ENCODE measurements at regions not wholly inside any gene's neighbourhood (a gene's known extent, or its start where the extent isn't known, plus 50 kb on each side); places are given as distances from the start of the nearest gene placed in this dataset.

DNA sequence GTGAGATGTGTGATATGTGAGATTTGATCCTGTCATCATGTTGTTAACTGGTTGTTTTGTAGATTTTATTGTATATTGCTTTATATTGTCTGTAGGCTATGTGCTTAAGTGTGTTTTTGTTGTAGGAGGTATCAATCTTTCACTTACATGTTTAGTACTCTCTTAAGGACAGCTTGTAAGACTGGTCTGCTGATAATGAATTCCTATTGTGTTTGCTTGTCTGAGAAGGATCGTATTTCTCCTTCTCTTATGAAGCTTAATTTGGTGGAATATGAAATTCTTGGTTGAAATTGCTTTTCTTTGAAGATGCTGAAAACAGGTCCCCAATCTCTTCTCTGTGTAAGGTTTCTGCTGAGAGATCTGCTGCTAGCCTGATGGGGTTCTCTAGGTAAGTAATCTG, 94.5 kb upstream of the ARHGAP5 start:
- Histone ChIP-seq H3K27me3 (no peaks in the 10 kb centered on the region), H3K36me3 (no peaks in the 10 kb centered on the region), H3K4me1 (no peaks in the 10 kb centered on the region), H3K4me3 (replicated peaks in 1 of 3) (no peak overlapping the region), H3K27ac (no peak overlapping the region), H3K9me3 (no peaks in the 10 kb centered on the region)
- TF ChIP-seq, protein P1, sequence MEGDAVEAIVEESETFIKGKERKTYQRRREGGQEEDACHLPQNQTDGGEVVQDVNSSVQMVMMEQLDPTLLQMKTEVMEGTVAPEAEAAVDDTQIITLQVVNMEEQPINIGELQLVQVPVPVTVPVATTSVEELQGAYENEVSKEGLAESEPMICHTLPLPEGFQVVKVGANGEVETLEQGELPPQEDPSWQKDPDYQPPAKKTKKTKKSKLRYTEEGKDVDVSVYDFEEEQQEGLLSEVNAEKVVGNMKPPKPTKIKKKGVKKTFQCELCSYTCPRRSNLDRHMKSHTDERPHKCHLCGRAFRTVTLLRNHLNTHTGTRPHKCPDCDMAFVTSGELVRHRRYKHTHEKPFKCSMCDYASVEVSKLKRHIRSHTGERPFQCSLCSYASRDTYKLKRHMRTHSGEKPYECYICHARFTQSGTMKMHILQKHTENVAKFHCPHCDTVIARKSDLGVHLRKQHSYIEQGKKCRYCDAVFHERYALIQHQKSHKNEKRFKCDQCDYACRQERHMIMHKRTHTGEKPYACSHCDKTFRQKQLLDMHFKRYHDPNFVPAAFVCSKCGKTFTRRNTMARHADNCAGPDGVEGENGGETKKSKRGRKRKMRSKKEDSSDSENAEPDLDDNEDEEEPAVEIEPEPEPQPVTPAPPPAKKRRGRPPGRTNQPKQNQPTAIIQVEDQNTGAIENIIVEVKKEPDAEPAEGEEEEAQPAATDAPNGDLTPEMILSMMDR (IDR thresholded peaks at IDR 0.05) = no peak
- no peak for TF ChIP-seq POLR2A (IDR thresholded peaks at IDR 0.05)
- 76 to 97% methylated on average over 1 of the region's 1 CpG for WGBS, 2 donors
- intact Hi-C loops (cut with DNase I) = no loop called here
- no peak for DNase-seq

DNA sequence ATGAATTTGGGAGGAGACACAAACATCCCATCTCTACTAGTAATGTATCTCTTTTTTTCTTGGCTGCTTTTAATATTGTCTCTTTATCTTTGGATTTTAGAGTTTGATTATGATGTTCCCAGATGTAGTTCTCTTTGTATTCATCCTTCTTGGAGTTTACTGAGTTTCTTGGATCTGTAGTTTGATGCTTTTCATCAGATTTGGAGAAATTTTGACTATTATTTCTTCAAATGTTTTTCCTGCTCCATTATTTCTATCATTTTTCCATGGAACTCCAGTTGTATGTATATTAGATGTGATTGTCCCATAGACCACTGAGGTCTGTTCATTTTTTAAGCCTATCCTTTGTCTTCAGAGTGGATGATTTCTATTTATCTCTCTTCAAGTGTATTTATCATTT, 90.7 kb upstream of the ARHGAP5 start:
- H3K36me3 ChIP-seq = no peaks in the 10 kb centered on the region
- no peak overlapping the region for H3K4me3 ChIP-seq (replicated peaks in 1 of 3)
- DNase-seq = no peak
- intact Hi-C loops (cut with DNase I) = no loop called here
- TF ChIP-seq POLR2A (IDR thresholded peaks at IDR 0.05) = no peak
- TF ChIP-seq, protein P1 (IDR thresholded peaks at IDR 0.05) = no peak
- no peaks in the 10 kb centered on the region for H3K27me3 ChIP-seq
- H3K27ac ChIP-seq = no peak overlapping the region
- no peaks in the 10 kb centered on the region for H3K9me3 ChIP-seq
- no peaks in the 10 kb centered on the region for H3K4me1 ChIP-seq

DNA sequence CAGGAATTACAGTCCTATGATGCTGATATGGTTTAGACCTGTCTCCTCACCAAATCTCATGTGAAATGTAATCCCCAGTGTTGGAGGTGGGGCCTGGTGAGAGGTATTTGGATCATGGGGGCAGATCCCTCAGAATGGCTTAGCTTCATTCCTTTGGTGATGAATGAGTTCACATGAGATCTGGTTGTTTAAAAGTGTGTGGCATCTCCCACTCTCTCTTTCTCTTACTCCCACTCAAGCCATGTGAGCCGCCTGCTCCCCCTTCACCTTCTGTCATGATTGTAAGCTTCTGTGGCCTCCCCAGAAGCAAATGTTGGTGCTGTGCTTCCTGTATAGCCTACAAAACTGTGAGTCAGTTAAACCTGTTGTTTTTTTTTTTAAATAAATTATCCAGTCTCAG, 89.4 kb upstream of the ARHGAP5 start:
- H3K27ac ChIP-seq = no peak overlapping the region
- TF ChIP-seq, protein P1 (IDR thresholded peaks at IDR 0.05) = no peak
- no peak for TF ChIP-seq POLR2A (IDR thresholded peaks at IDR 0.05)
- 86 to 100% methylated on average over 1 of the region's 1 CpG for WGBS, 2 donors

GRCh38 chr14:31988244-31988643, 88.9 kb upstream of the ARHGAP5 start:
- no peaks in the 10 kb centered on the region for H3K27me3 ChIP-seq
- 29 to 33% methylated on average over 1 of the region's 1 CpG for WGBS, 2 donors
- H3K27ac ChIP-seq = no peak overlapping the region
- intact Hi-C loops (cut with DNase I) = no loop called here
- H3K4me3 ChIP-seq (replicated peaks in 1 of 3) = no peak overlapping the region
- H3K36me3 ChIP-seq = no peaks in the 10 kb centered on the region
- no peaks in the 10 kb centered on the region for H3K9me3 ChIP-seq
- DNase-seq = no peak
- no peaks in the 10 kb centered on the region for H3K4me1 ChIP-seq
- no peak for TF ChIP-seq POLR2A (IDR thresholded peaks at IDR 0.05)
- TF ChIP-seq, protein P1 (IDR thresholded peaks at IDR 0.05) = no peak

More for the DNA sequence above, 89.4 kb upstream of the ARHGAP5 start:
- no peaks in the 10 kb centered on the region for H3K27me3 ChIP-seq
- H3K9me3 ChIP-seq = no peaks in the 10 kb centered on the region
- no peak for DNase-seq
- H3K4me3 ChIP-seq (replicated peaks in 1 of 3) = no peak overlapping the region
- H3K4me1 ChIP-seq = no peaks in the 10 kb centered on the region
- H3K36me3 ChIP-seq = no peaks in the 10 kb centered on the region
- intact Hi-C loops (cut with DNase I) = no loop called here

DNA sequence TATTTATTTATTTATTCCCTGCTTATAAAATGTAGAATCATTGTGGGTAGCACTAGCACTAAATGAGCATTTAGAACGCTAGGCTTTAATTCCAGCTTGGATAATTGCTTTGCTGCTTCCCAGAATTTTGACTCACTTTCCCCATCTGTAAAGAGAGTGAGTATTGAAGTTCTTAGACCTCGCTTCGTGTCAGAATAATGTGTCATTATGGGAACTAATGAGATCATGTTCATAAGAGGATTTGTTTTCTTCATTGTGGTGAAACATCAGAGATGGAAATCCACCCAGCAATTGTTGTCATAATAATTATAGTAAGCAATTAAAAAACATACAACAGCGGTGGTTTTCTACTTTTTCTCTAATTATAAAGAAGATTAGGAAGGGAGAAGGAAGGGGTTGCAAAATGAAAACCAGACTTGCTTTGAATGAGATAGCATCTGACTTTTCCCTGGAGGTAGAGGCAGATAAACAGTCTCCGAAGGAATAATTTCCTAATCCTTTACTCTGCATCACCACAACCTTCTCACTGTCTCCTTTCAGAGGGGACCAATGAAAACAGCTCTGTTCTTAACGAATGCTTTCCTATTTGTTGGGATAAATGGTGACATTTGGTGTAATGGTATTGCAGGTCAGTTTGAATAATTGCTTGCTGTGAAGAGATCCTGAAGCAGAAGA, 86.8 kb upstream of the ARHGAP5 start:
- Histone ChIP-seq H3K9me3 (no peaks in the 10 kb centered on the region), H3K36me3 (no peaks in the 10 kb centered on the region), H3K4me1 (no peaks in the 10 kb centered on the region), H3K4me3 (replicated peaks in 1 of 3) (no peak overlapping the region), H3K27me3 (no peaks in the 10 kb centered on the region), H3K27ac (no peak overlapping the region)
- DNase-seq = no peak
- intact Hi-C loops (cut with DNase I) = no loop called here
- WGBS, 2 donors = 55 to 57% methylated on average over 6 of the region's 6 CpGs
- no peak for TF ChIP-seq POLR2A (IDR thresholded peaks at IDR 0.05)
- TF ChIP-seq, protein P1 (IDR thresholded peaks at IDR 0.05) = no peak
